Adrenal gland (tissue), 5 donors: ENCODE measurements at regions not wholly inside any gene's neighbourhood (a gene's known extent, or its start where the extent isn't known, plus 50 kb on each side); places are given as distances from the start of the nearest gene placed in this dataset.

Source experiments
- CTCF ChIP-seq, 6 experiments: fragments of 450-650 bp in 4 of 6; fragments of 200-600 bp in 2 of 6; sonication (generic) in 1 of 6; IDR thresholded peaks; 1 replicate in 5 of 6; 2 replicates in 1 of 6; pipeline versions ENCODE4 v1.5.1 to v1.8.0; 2016 to 2021; ENCODE audit warnings: antibody characterized with exemption in 6 of 6, mild to moderate bottlenecking in 2 of 6, moderate library complexity in 1 of 6
- POLR2A ChIP-seq, 2 donors: fragments of 450-650 bp; IDR thresholded peaks; one replicate each; pipeline ENCODE4 v1.6.1; 2017; ENCODE audit warnings: antibody characterized with exemption in 2 of 2, mild to moderate bottlenecking in 2 of 2, moderate library complexity in 1 of 2
- donor health status: DM: no; HTN: no; CAD: no.

- no peak for TF ChIP-seq CTCF (IDR thresholded peaks at IDR 0.05)
- TF ChIP-seq POLR2A (IDR thresholded peaks at IDR 0.05) = no peak
Measured at GRCh38 chr2:66242099-66242789, 192.7 kb upstream of the MEIS1 start.
